ENCODE measurements at regions not wholly inside any gene's neighbourhood (a gene's known extent, or its start where the extent isn't known, plus 50 kb on each side); places are given as distances from the start of the nearest gene placed in this dataset.

- TF ChIP-seq CTCF (conservative IDR thresholded peaks at IDR 0.05; ENCODE audit: low read length), result no peak
- TF ChIP-seq EZH2phosphoT487 (IDR thresholded peaks at IDR 0.05; ENCODE audit: borderline replicate concordance), result no peak
These were observed 117.3 kb upstream of the UBE3A start for GRCh38 chr15:25556136-25556535.

Data from Loucy (cell line).